ENCODE measurements at regions not wholly inside any gene's neighbourhood (a gene's known extent, or its start where the extent isn't known, plus 50 kb on each side); places are given as distances from the start of the nearest gene placed in this dataset.
"Not testable (repeated sequence)": the region's sequence is repeated elsewhere in the genome, so short reads cannot be mapped to it uniquely, and the experiment has no call there.

DNA sequence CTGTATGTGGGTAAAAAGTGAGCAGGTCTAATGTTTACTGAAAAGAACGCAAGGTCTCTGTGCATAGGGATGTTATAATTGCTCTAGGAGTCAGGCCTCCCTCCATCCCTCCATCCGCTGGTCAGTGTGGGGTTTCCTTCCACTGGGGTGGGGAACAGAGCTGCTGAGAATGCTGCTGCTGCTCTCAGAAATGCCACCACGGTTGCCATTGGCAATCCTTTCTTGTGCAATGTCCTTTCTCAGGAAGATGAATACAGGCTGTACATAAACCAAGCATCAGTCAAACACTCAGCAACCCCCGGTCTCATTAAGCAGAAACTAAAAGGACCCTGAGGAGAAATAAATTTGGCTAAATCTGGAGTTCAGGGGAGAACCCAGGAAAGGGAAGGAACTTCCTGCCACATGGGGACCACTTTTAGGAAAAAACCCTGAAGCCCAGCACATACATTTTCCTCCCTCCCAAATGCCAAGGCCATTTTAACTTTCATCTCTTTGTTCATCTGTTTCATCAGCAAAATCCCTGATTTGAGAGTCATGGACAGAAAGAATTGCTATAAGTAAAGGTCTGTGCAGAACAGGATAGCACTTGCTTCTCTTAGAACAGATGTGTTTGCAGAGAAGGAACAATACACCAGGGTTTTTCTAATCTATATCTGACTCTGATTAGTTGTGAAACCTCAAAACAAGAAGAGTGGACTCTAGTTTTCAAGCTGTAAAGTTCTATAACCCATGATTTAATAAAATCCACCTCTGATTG, 70.4 kb upstream of the SLC1A3 start:
- Histone ChIP-seq H3K27ac (no peak overlapping the region), H3K4me1 (ENCODE audit: control insufficient read depth in 1 of 2, insufficient read depth in 1 of 2, low read depth in 1 of 2, low read length in 1 of 2) (no peaks in the 10 kb centered on the region), H3K4me3 (ENCODE audit: low read depth in 1 of 2, low read length in 1 of 2) (no peak overlapping the region), H3K36me3 (no peaks in the 10 kb centered on the region), H3K27me3 (no peaks in the 10 kb centered on the region), H3K9me3 (no peaks in the 10 kb centered on the region)
- TF ChIP-seq, protein P1, sequence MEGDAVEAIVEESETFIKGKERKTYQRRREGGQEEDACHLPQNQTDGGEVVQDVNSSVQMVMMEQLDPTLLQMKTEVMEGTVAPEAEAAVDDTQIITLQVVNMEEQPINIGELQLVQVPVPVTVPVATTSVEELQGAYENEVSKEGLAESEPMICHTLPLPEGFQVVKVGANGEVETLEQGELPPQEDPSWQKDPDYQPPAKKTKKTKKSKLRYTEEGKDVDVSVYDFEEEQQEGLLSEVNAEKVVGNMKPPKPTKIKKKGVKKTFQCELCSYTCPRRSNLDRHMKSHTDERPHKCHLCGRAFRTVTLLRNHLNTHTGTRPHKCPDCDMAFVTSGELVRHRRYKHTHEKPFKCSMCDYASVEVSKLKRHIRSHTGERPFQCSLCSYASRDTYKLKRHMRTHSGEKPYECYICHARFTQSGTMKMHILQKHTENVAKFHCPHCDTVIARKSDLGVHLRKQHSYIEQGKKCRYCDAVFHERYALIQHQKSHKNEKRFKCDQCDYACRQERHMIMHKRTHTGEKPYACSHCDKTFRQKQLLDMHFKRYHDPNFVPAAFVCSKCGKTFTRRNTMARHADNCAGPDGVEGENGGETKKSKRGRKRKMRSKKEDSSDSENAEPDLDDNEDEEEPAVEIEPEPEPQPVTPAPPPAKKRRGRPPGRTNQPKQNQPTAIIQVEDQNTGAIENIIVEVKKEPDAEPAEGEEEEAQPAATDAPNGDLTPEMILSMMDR (IDR thresholded peaks at IDR 0.05), result no peak

- no peaks in the 10 kb centered on the region for H3K4me1 ChIP-seq (ENCODE audit: control insufficient read depth in 1 of 2, insufficient read depth in 1 of 2, low read depth in 1 of 2, low read length in 1 of 2)
- no peaks in the 10 kb centered on the region for H3K9me3 ChIP-seq
- H3K36me3 ChIP-seq, result no peaks in the 10 kb centered on the region
- no peak overlapping the region for H3K27ac ChIP-seq
- TF ChIP-seq, protein P1 (IDR thresholded peaks at IDR 0.05), result no peak
- no peak overlapping the region for H3K4me3 ChIP-seq (ENCODE audit: low read depth in 1 of 2, low read length in 1 of 2)
- no peaks in the 10 kb centered on the region for H3K27me3 ChIP-seq
These were observed 69.8 kb upstream of the SLC1A3 start for GRCh38 chr5:36536616-36537005.

DNA sequence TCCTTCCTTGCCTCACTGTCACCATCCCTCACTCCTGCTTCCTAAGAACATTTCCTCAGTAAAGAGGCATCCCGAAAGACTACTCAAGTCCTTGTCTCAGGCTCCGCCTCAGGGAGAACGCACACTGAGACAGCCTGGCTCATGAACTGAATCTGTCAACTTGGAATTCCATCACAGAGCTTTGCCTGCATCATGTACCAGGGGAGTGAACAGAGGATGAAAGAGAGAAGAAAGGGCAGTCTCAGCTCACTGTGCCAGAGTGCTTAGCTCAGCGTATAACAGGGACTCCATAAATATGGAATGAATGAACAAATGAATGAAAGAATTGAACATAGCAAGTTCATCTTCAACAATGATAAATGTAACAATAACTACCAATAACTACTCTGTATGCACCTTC, 68.7 kb upstream of the SLC1A3 start:
- TF ChIP-seq, protein P1 (IDR thresholded peaks at IDR 0.05), result no peak
- Histone ChIP-seq H3K27ac (no peak overlapping the region), H3K9me3 (no peaks in the 10 kb centered on the region)

DNA sequence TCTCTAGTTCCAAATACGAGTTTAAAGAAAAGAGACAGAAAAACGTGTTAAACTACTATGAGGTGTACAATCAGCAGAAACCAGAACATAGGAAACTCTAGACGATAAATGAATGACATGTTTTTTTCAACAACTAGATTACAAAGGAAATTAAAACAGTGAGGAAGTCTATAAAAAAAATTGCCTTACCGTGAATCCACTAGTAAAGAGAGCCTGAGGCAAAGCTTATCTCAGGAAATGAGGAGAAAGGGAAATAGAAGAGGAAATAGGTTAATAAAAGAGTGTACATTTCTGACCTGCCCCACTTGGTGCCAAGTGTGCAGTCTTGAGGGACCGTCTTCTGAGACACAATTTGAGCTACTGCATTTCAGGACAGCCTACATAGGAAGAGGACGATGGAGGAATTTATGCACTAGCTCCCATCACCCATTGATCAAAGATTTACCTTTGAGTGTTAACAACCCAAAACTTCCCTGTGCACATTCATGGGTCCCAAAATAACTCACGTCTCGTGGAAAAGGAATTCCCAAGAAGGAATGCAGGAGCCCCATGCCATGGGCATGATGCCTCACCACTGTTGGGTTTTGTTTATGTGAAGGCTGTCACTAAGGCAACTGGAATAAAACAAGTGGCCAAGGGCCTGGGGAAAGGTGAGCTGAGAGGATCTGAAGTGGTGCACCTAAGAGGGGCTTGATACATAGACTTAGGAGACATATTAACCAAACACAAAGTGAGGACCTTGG, 53.6 kb upstream of the SLC1A3 start:
- Histone ChIP-seq H3K4me3 (ENCODE audit: low read depth in 1 of 2, low read length in 1 of 2) (no peak overlapping the region), H3K27ac (no peak overlapping the region), H3K9me3 (no peaks in the 10 kb centered on the region), H3K4me1 (ENCODE audit: control insufficient read depth in 1 of 2, insufficient read depth in 1 of 2, low read depth in 1 of 2, low read length in 1 of 2) (no peaks in the 10 kb centered on the region), H3K27me3 (no peaks in the 10 kb centered on the region), H3K36me3 (no peaks in the 10 kb centered on the region)
- TF ChIP-seq, protein P1 (IDR thresholded peaks at IDR 0.05), result no peak

More for the DNA sequence above, 68.7 kb upstream of the SLC1A3 start:
- no peaks in the 10 kb centered on the region for H3K36me3 ChIP-seq
- H3K4me3 ChIP-seq (ENCODE audit: low read depth in 1 of 2, low read length in 1 of 2), result no peak overlapping the region
- H3K4me1 ChIP-seq (ENCODE audit: control insufficient read depth in 1 of 2, insufficient read depth in 1 of 2, low read depth in 1 of 2, low read length in 1 of 2), result no peaks in the 10 kb centered on the region
- no peaks in the 10 kb centered on the region for H3K27me3 ChIP-seq

DNA sequence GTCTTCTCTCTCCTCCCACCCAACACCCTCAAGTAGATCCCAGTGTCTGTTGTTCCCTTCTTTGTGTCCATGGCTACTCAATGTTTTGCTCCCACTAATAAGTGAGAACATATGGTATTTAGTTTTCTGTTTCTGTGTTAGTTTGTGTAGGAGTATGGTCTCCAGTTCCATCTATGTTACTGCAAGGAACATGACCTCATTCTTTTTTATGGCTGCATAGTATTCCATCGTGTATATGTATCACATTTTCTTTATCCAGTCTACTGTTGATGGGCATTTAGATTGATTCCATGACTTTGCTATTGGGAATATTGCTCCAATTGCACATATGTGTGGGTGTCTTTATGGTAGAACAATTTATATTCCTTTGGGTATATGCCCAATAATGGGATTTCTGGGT, 51.4 kb upstream of the SLC1A3 start:
- H3K36me3 ChIP-seq; H3K4me3 ChIP-seq (ENCODE audit: low read depth in 1 of 2, low read length in 1 of 2); H3K27me3 ChIP-seq; H3K9me3 ChIP-seq; H3K27ac ChIP-seq; H3K4me1 ChIP-seq (ENCODE audit: control insufficient read depth in 1 of 2, insufficient read depth in 1 of 2, low read depth in 1 of 2, low read length in 1 of 2): not testable (repeated sequence)
